Prostate gland (tissue), 2 donors: ENCODE measurements at regions not wholly inside any gene's neighbourhood (a gene's known extent, or its start where the extent isn't known, plus 50 kb on each side); places are given as distances from the start of the nearest gene placed in this dataset.

Experiments used
- DNase-seq: peaks from one replicate; pipeline ENCODE4 v3.0.0-alpha.2; 2019; ENCODE audit warnings: low spot score
- H3K27ac ChIP-seq, 2 donors: fragments of 200-600 bp; sonication (generic); 2 replicates each; pipeline ENCODE4 v1.5.1; 2017 to 2019
- H3K27me3 ChIP-seq: fragments of 200-600 bp; sonication (generic); replicated peaks from 2 replicates; pipeline ENCODE4 v1.5.1; 2019; ENCODE audit not compliant: insufficient read depth
- H3K36me3 ChIP-seq, 2 donors: fragments of 200-600 bp; sonication (generic); 1 replicate in 1 of 2; 2 replicates in 1 of 2; pipeline versions ENCODE4 v1.5.1 to v1.8.1; 2017 to 2019
- H3K4me1 ChIP-seq: fragments of 200-600 bp; sonication (generic); replicated peaks from 2 replicates; pipeline ENCODE4 v1.5.1; 2019
- H3K4me3 ChIP-seq, 2 donors: fragments of 200-600 bp; sonication (generic); 2 replicates each; pipeline ENCODE4 v1.5.1; 2017 to 2019
- H3K9me3 ChIP-seq: fragments of 200-600 bp; sonication (generic); 2 replicates; pipeline ENCODE4 v1.5.1; 2017
- POLR2A ChIP-seq: fragments of 450-650 bp; IDR thresholded peaks from one replicate; pipeline ENCODE4 v1.6.1; 2016; ENCODE audit warnings: antibody characterized with exemption, mild to moderate bottlenecking
- POLR2AphosphoS5 ChIP-seq: sonication (generic); formaldehyde crosslinking; IDR thresholded peaks from one replicate; pipeline ENCODE4 v1.6.1; 2017; ENCODE audit warnings: antibody characterized with exemption
- WGBS: methylation state at CpG from one replicate; pipeline ENCODE4 v1.1.5; 2018; 5-methylcytosine and 5-hydroxymethylcytosine counted together
- intact Hi-C: fragments of 100-400 bp; cut with DNase I; formaldehyde crosslinking; loops from one replicate; pipeline ENCODE4 v1.14.2; 2022
- TF ChIP-seq, protein P1 (sequence below), 4 experiments: fragments of 200-600 bp in 2 of 4; fragments of 450-650 bp in 2 of 4; sonication (generic) in 2 of 4; IDR thresholded peaks; 1 replicate in 3 of 4; 2 replicates in 1 of 4; pipeline ENCODE4 v1.5.1; 2016 to 2019; ENCODE audit warnings: antibody characterized with exemption in 4 of 4, mild to moderate bottlenecking in 2 of 4, moderate library complexity in 2 of 4

DNA sequence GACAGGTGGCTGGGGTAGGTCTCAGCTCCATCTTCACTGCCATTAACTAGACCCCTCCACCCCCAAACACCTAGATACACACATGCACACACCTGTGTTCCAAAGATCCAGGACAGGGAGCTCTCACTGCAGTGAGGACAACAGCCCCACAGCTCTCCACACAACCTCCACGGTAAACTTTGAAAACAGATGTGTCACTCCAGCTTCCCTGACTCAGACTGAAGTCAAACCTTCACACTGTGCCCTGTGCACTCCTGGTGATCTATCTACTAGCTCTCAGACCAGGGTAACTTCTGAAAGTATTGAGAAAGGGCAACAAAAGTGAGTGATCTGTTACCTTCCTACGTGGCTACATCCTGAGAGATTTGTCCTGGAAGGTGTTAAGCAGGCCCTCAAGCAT lies 519.8 kb downstream of the XPNPEP1 start:
- no peak for TF ChIP-seq POLR2AphosphoS5
- TF ChIP-seq, protein P1, sequence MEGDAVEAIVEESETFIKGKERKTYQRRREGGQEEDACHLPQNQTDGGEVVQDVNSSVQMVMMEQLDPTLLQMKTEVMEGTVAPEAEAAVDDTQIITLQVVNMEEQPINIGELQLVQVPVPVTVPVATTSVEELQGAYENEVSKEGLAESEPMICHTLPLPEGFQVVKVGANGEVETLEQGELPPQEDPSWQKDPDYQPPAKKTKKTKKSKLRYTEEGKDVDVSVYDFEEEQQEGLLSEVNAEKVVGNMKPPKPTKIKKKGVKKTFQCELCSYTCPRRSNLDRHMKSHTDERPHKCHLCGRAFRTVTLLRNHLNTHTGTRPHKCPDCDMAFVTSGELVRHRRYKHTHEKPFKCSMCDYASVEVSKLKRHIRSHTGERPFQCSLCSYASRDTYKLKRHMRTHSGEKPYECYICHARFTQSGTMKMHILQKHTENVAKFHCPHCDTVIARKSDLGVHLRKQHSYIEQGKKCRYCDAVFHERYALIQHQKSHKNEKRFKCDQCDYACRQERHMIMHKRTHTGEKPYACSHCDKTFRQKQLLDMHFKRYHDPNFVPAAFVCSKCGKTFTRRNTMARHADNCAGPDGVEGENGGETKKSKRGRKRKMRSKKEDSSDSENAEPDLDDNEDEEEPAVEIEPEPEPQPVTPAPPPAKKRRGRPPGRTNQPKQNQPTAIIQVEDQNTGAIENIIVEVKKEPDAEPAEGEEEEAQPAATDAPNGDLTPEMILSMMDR (IDR thresholded peaks at IDR 0.05), result no peak
- TF ChIP-seq POLR2A, result no peak
- H3K4me1 ChIP-seq, result no peaks in the 10 kb centered on the region
- intact Hi-C loops, result no loop called here
- no peak overlapping the region for H3K4me3 ChIP-seq
- no peak overlapping the region for H3K27ac ChIP-seq
- DNase-seq, result no peak
- WGBS, result 80% methylated on average over 2 of the region's 2 CpGs
- H3K9me3 ChIP-seq, result no peaks in the 10 kb centered on the region
- H3K36me3 ChIP-seq, result no peaks in the 10 kb centered on the region
- no peaks in the 10 kb centered on the region for H3K27me3 ChIP-seq

DNA sequence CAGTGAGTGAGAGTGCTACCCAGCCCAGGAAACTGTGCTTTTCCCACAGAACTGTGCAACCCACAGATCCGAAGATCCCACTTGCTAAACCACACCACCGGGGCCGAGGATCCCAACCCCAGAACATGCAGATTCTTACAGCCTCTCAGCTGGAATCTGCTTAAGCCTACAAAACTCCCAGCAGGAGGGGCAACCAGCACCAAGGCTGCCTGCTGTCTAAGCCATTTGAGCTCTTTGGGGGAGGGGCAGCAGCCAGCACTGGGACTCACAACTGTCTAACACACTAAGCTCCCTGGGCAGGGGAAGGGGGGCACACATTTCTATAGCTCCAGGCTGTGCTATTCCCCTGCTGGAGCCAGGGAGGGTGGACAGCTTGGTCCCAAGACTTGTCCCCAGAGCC lies 529.9 kb downstream of the XPNPEP1 start:
- no peaks in the 10 kb centered on the region for H3K36me3 ChIP-seq
- no peak for DNase-seq
- no peak overlapping the region for H3K27ac ChIP-seq
- TF ChIP-seq POLR2A (no peak), POLR2AphosphoS5 (no peak)
- TF ChIP-seq, protein P1 (IDR thresholded peaks at IDR 0.05), result no peak
- no peaks in the 10 kb centered on the region for H3K4me1 ChIP-seq
- H3K4me3 ChIP-seq, result no peak overlapping the region
- WGBS, result 33% methylated on average over 3 of the region's 3 CpGs
- H3K27me3 ChIP-seq, result no peaks in the 10 kb centered on the region
- H3K9me3 ChIP-seq, result no peaks in the 10 kb centered on the region
- intact Hi-C loops, result no loop called here

- no peak overlapping the region for H3K27ac ChIP-seq
- no peaks in the 10 kb centered on the region for H3K4me1 ChIP-seq
- H3K36me3 ChIP-seq, result no peaks in the 10 kb centered on the region
- intact Hi-C loops, result no loop called here
- H3K9me3 ChIP-seq, result no peaks in the 10 kb centered on the region
- no peak for TF ChIP-seq POLR2AphosphoS5
- TF ChIP-seq, protein P1 (IDR thresholded peaks at IDR 0.05), result no peak
- no peak for TF ChIP-seq POLR2A
- DNase-seq, result no peak
- no peak overlapping the region for H3K4me3 ChIP-seq
- no peaks in the 10 kb centered on the region for H3K27me3 ChIP-seq
- WGBS, result 30% methylated on average over 3 of the region's 3 CpGs
Measured at GRCh38 chr10:109386921-109387320, 536.4 kb downstream of the XPNPEP1 start.

DNA sequence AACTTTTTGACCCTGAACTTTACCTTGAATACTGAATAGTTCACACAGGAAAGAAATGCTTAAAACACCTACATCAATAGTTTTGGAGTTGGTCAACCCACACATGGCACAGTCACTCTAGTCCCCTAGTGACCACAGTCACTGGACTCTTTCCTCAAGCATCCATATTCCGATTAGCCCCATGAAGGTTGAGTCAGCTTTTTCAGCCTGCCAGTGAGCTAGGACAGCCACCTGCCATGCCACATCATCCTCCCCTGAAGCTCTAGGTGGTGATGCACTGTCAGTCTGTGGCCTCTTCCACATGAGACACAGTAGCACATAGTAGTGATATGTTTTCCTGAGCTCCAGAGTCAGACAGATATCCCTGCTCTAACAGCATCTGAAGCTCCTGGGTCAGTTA lies 537.2 kb downstream of the XPNPEP1 start:
- no peak for DNase-seq
- Histone ChIP-seq H3K36me3 (no peaks in the 10 kb centered on the region), H3K4me3 (no peak overlapping the region), H3K9me3 (no peaks in the 10 kb centered on the region), H3K27ac (no peak overlapping the region), H3K4me1 (no peaks in the 10 kb centered on the region), H3K27me3 (no peaks in the 10 kb centered on the region)
- intact Hi-C loops, result no loop called here
- WGBS, result 92% methylated on average over 1 of the region's 1 CpG
- TF ChIP-seq, protein P1 (IDR thresholded peaks at IDR 0.05), result no peak
- TF ChIP-seq POLR2AphosphoS5 (no peak), POLR2A (no peak)

DNA sequence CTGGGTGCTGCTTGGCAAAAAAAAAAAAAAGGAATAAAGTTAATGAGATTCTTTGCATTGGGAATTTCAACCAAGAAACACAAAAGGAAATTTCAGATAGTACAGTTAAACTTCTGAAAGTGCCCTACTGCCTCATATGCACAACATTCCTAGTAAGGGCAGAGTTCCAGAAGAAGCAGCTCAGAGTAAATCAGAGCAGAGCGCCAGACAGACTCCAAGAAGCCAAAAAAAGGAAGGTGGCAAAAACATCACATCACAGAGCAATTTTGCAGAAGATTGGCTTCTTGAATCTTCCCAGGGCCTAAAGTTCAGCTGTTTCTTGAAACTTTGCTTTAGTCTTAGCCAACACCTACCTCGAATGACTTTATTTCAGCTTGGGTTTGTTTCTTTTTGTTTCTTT lies 544.1 kb downstream of the XPNPEP1 start:
- no peaks in the 10 kb centered on the region for H3K27me3 ChIP-seq
- 60% methylated on average over 2 of the region's 2 CpGs for WGBS
- no peaks in the 10 kb centered on the region for H3K4me1 ChIP-seq
- TF ChIP-seq POLR2A (no peak), POLR2AphosphoS5 (no peak)
- TF ChIP-seq, protein P1 (IDR thresholded peaks at IDR 0.05), result no peak
- DNase-seq, result no peak
- no peak overlapping the region for H3K4me3 ChIP-seq
- H3K36me3 ChIP-seq, result no peaks in the 10 kb centered on the region
- intact Hi-C loops, result no loop called here
- no peaks in the 10 kb centered on the region for H3K9me3 ChIP-seq
- H3K27ac ChIP-seq, result no peak overlapping the region
